Trophoblast cell (in vitro differentiated cells and primary cell): ENCODE measurements at regions not wholly inside any gene's neighbourhood (a gene's known extent, or its start where the extent isn't known, plus 50 kb on each side); places are given as distances from the start of the nearest gene placed in this dataset.

Experiments
- DNase-seq, 2 donors: peaks; one replicate each; pipeline ENCODE4 v3.0.0-alpha.2; 2016
- H2AFZ ChIP-seq: 2 replicates; pipeline ENCODE4 v1.6.1; 2013; ENCODE audit warnings: low read length, moderate library complexity, mild to moderate bottlenecking; ENCODE audit not compliant: insufficient read depth, poor library complexity
- H2AK5ac ChIP-seq: 2 replicates; pipeline ENCODE4 v1.6.1; 2013; ENCODE audit warnings: mild to moderate bottlenecking, low read length
- H2BK120ac ChIP-seq: 2 replicates; pipeline ENCODE4 v1.6.1; 2013; ENCODE audit warnings: low read length, mild to moderate bottlenecking, moderate library complexity; ENCODE audit not compliant: insufficient read depth, poor library complexity
- H2BK12ac ChIP-seq: 2 replicates; pipeline ENCODE4 v1.6.1; 2013; ENCODE audit warnings: mild to moderate bottlenecking, low read length, moderate library complexity
- H2BK5ac ChIP-seq: 2 replicates; pipeline ENCODE4 v1.6.1; 2013; ENCODE audit warnings: low read length, low read depth, moderate library complexity, mild to moderate bottlenecking; ENCODE audit not compliant: poor library complexity
- H3K14ac ChIP-seq: 2 replicates; pipeline ENCODE4 v1.6.1; 2013; ENCODE audit warnings: mild to moderate bottlenecking, low read length
- H3K18ac ChIP-seq: 2 replicates; pipeline ENCODE4 v1.6.1; 2013; ENCODE audit warnings: mild to moderate bottlenecking, low read length
- H3K23ac ChIP-seq: 2 replicates; pipeline ENCODE4 v1.6.1; 2013; ENCODE audit warnings: low read length
- H3K27ac ChIP-seq: 2 replicates; pipeline ENCODE4 v1.5.1; 2013; ENCODE audit warnings: low read depth, mild to moderate bottlenecking, inconsistent platforms, low read length, moderate library complexity
- H3K27me3 ChIP-seq: 2 replicates; pipeline ENCODE4 v1.6.1; 2013; ENCODE audit warnings: inconsistent platforms, mild to moderate bottlenecking, low read length, moderate library complexity; ENCODE audit not compliant: insufficient read depth
- H3K36me3 ChIP-seq, 2 experiments: 1 replicate in 1 of 2; 2 replicates in 1 of 2; pipeline ENCODE4 v1.6.1; 2013; ENCODE audit warnings: low read length in 2 of 2, mild to moderate bottlenecking in 2 of 2, moderate library complexity in 1 of 2; ENCODE audit not compliant: insufficient read depth in 2 of 2, control insufficient read depth in 1 of 2
- H3K4ac ChIP-seq: 2 replicates; pipeline ENCODE4 v1.6.1; 2013; ENCODE audit warnings: low read depth, mild to moderate bottlenecking, low read length, moderate library complexity
- H3K4me1 ChIP-seq, 2 experiments: 1 replicate in 1 of 2; 2 replicates in 1 of 2; pipeline ENCODE4 v1.6.1; 2013; ENCODE audit warnings: low read length in 2 of 2, mild to moderate bottlenecking in 2 of 2, moderate library complexity in 1 of 2; ENCODE audit not compliant: insufficient read depth in 2 of 2, control insufficient read depth in 1 of 2
- H3K4me2 ChIP-seq: 2 replicates; pipeline ENCODE4 v1.6.1; 2013; ENCODE audit warnings: inconsistent platforms, mild to moderate bottlenecking, low read length, moderate library complexity
- H3K4me3 ChIP-seq: 2 replicates; pipeline ENCODE4 v1.5.1; 2013; ENCODE audit warnings: mild to moderate bottlenecking, low read depth, low read length, inconsistent platforms
- H3K79me1 ChIP-seq: one replicate; pipeline ENCODE4 v1.6.1; 2013; ENCODE audit warnings: low read length
- H3K79me2 ChIP-seq: 2 replicates; pipeline ENCODE4 v1.6.1; 2013; ENCODE audit warnings: low read length, mild to moderate bottlenecking; ENCODE audit not compliant: control insufficient read depth, insufficient read depth, poor library complexity
- H3K9ac ChIP-seq: 2 replicates; pipeline ENCODE4 v1.6.1; 2013; ENCODE audit warnings: mild to moderate bottlenecking, low read length
- H3K9me3 ChIP-seq: 2 replicates; pipeline ENCODE4 v1.6.1; 2013; ENCODE audit warnings: low read depth, mild to moderate bottlenecking, control low read depth, inconsistent platforms, low read length; ENCODE audit not compliant: insufficient read depth
- H4K12ac ChIP-seq: 2 replicates; pipeline ENCODE4 v1.6.1; 2013; ENCODE audit warnings: low read depth, mild to moderate bottlenecking, low read length, moderate library complexity
- H4K8ac ChIP-seq: 2 replicates; pipeline ENCODE4 v1.6.1; 2013; ENCODE audit warnings: low read depth, mild to moderate bottlenecking, low read length, moderate library complexity
- H4K91ac ChIP-seq: one replicate; pipeline ENCODE4 v1.6.1; 2013; ENCODE audit warnings: low read depth, mild to moderate bottlenecking, low read length, moderate library complexity
- WGBS: extraction: QIAGEN DNeasy Blood & Tissue Kit; methylation state at CpG from one replicate; pipeline ENCODE4 v1.1.7; 2013; ENCODE audit warnings: missing lambda C conversion rate; ENCODE audit not compliant: insufficient read length, insufficient coverage; ENCODE audit errors: extremely low coverage; 5-methylcytosine and 5-hydroxymethylcytosine counted together

- Histone ChIP-seq H3K27ac (no peak overlapping the region), H3K36me3 (no peaks in the 10 kb centered on the region), H3K14ac (no peak overlapping the region), H3K4me3 (no peak overlapping the region), H3K27me3 (no peaks in the 10 kb centered on the region), H3K9me3 (no peaks in the 10 kb centered on the region), H2BK5ac (no peak overlapping the region), H3K4me2 (no peak overlapping the region), H2AFZ (no peak overlapping the region), H2BK120ac (no peak overlapping the region), H4K12ac (no peak overlapping the region), H3K18ac (no peak overlapping the region), H3K4me1 (peaks cover 0 to 3% of the 10 kb centered on the region in 2 experiments), H3K9ac (no peak overlapping the region), H2AK5ac (no peak overlapping the region), H3K4ac (no peak overlapping the region), H4K8ac (no peak overlapping the region), H3K79me2 (no peaks in the 10 kb centered on the region), H2BK12ac (no peak overlapping the region), H3K23ac (no peak overlapping the region), H4K91ac (no peak overlapping the region), H3K79me1 (no peaks in the 10 kb centered on the region)
- no peak for DNase-seq
- no CpG with 5 or more reads among the region's 5 CpGs for WGBS
Measured at GRCh38 chr15:98121536-98121935, 161.0 kb downstream of the ARRDC4 start.

- H3K18ac ChIP-seq: no peak overlapping the region
- no peak overlapping the region for H3K4ac ChIP-seq
- H3K27ac ChIP-seq: no peak overlapping the region
- H4K12ac ChIP-seq: no peak overlapping the region
- no CpG with 5 or more reads among the region's 3 CpGs for WGBS
- H4K91ac ChIP-seq: no peak overlapping the region
- H2AK5ac ChIP-seq: no peak overlapping the region
- H3K9me3 ChIP-seq: no peaks in the 10 kb centered on the region
- no peak overlapping the region for H2AFZ ChIP-seq
- H3K14ac ChIP-seq: no peak overlapping the region
- no peaks in the 10 kb centered on the region for H3K27me3 ChIP-seq
- H3K9ac ChIP-seq: no peak overlapping the region
- H3K36me3 ChIP-seq: no peaks in the 10 kb centered on the region
- H3K79me1 ChIP-seq: no peaks in the 10 kb centered on the region
- no peaks in the 10 kb centered on the region for H3K79me2 ChIP-seq
- no peak overlapping the region for H3K4me2 ChIP-seq
- H2BK12ac ChIP-seq: no peak overlapping the region
- H2BK5ac ChIP-seq: no peak overlapping the region
- H3K4me1 ChIP-seq: peaks cover 0 to 3% of the 10 kb centered on the region in 2 experiments
- H3K4me3 ChIP-seq: no peak overlapping the region
- H2BK120ac ChIP-seq: no peak overlapping the region
- no peak overlapping the region for H3K23ac ChIP-seq
- DNase-seq: no peak
- H4K8ac ChIP-seq: no peak overlapping the region
Measured at GRCh38 chr15:98121957-98122356, 161.5 kb downstream of the ARRDC4 start.

DNA sequence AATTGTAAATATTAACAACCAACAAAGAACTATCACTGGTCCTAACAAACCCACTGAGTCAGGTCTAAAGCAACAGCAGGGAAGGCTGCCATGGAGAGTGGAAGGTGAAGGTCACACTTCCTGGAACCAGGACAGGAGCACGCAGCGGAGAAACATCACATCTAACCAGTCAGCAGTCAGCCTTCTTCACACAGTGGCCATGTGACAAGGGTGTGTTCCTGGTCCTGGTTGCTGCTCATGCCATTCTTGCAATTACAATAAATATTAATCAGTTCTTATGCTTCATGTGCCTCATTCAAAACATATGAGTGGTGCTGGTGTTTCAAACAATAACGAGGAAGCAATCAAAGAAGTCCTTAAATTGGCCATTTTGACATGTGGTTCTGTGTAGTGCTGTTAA is 162.8 kb downstream of the ARRDC4 start:
- no peaks in the 10 kb centered on the region for H3K36me3 ChIP-seq
- no peak overlapping the region for H2AFZ ChIP-seq
- no peak overlapping the region for H2BK12ac ChIP-seq
- no peak overlapping the region for H3K4me3 ChIP-seq
- no peak overlapping the region for H3K18ac ChIP-seq
- WGBS: no CpG with 5 or more reads among the region's 3 CpGs
- no peak overlapping the region for H3K9ac ChIP-seq
- no peaks in the 10 kb centered on the region for H3K79me1 ChIP-seq
- no peak for DNase-seq
- H4K91ac ChIP-seq: no peak overlapping the region
- H3K79me2 ChIP-seq: no peaks in the 10 kb centered on the region
- H2BK5ac ChIP-seq: no peak overlapping the region
- H4K8ac ChIP-seq: no peak overlapping the region
- no peak overlapping the region for H3K23ac ChIP-seq
- no peak overlapping the region for H3K27ac ChIP-seq
- H2AK5ac ChIP-seq: no peak overlapping the region
- H3K4me1 ChIP-seq: peaks cover 0 to 3% of the 10 kb centered on the region in 2 experiments
- H3K27me3 ChIP-seq: no peaks in the 10 kb centered on the region
- no peak overlapping the region for H4K12ac ChIP-seq
- no peak overlapping the region for H3K4me2 ChIP-seq
- no peak overlapping the region for H3K14ac ChIP-seq
- H2BK120ac ChIP-seq: no peak overlapping the region
- H3K4ac ChIP-seq: no peak overlapping the region
- H3K9me3 ChIP-seq: no peaks in the 10 kb centered on the region

- H3K23ac ChIP-seq: no peak overlapping the region
- no CpG with 5 or more reads among the region's 6 CpGs for WGBS
- no peaks in the 10 kb centered on the region for H3K27me3 ChIP-seq
- H3K4me2 ChIP-seq: no peak overlapping the region
- H3K4ac ChIP-seq: no peak overlapping the region
- no peak overlapping the region for H3K18ac ChIP-seq
- H2AK5ac ChIP-seq: no peak overlapping the region
- H3K4me3 ChIP-seq: no peak overlapping the region
- no peaks in the 10 kb centered on the region for H3K79me1 ChIP-seq
- H4K8ac ChIP-seq: no peak overlapping the region
- peak; percentile 28 to 44 for DNase-seq
- H2BK5ac ChIP-seq: no peak overlapping the region
- no peak overlapping the region for H2BK120ac ChIP-seq
- H3K79me2 ChIP-seq: no peaks in the 10 kb centered on the region
- H2AFZ ChIP-seq: no peak overlapping the region
- H2BK12ac ChIP-seq: no peak overlapping the region
- H3K9ac ChIP-seq: no peak overlapping the region
- no peaks in the 10 kb centered on the region for H3K36me3 ChIP-seq
- no peaks in the 10 kb centered on the region for H3K9me3 ChIP-seq
- peaks cover 0 to 3% of the 10 kb centered on the region in 2 experiments for H3K4me1 ChIP-seq
- H3K27ac ChIP-seq: no peak overlapping the region
- peak overlapping the region; percentile 0 for H4K91ac ChIP-seq
- H4K12ac ChIP-seq: no peak overlapping the region
- no peak overlapping the region for H3K14ac ChIP-seq
Measured at GRCh38 chr15:98123834-98124233, 163.3 kb downstream of the ARRDC4 start.
